ACC112 (cell line): ENCODE measurements at regions not wholly inside any gene's neighbourhood (a gene's known extent, or its start where the extent isn't known, plus 50 kb on each side); places are given as distances from the start of the nearest gene placed in this dataset.
"Not testable (repeated sequence)": the region's sequence is repeated elsewhere in the genome, so short reads cannot be mapped to it uniquely, and the experiment has no call there.

ENCODE experiments used
- H2AFZ ChIP-seq: fragments of 200-600 bp; sonication (generic); one replicate; pipeline ENCODE4 v1.6.0; 2017; ENCODE audit warnings: antibody characterized with exemption, low read length; ENCODE audit not compliant: unreplicated experiment
- H3K27ac ChIP-seq: fragments of 200-600 bp; sonication (generic); 2 replicates; pipeline ENCODE4 v1.5.1; 2014; ENCODE audit warnings: low read depth, mild to moderate bottlenecking, antibody characterized with exemption, low read length, moderate library complexity
- H3K27me3 ChIP-seq: fragments of 200-600 bp; sonication (generic); 2 replicates; pipeline ENCODE4 v1.6.1; 2014; ENCODE audit warnings: mild to moderate bottlenecking, antibody characterized with exemption, low read length, moderate library complexity, mixed read lengths; ENCODE audit not compliant: insufficient read depth
- H3K36me3 ChIP-seq: fragments of 200-600 bp; sonication (generic); 2 replicates; pipeline ENCODE4 v1.6.1; 2016; ENCODE audit warnings: mild to moderate bottlenecking, antibody characterized with exemption, low read length, moderate library complexity, mixed read lengths; ENCODE audit not compliant: insufficient read depth
- H3K4me1 ChIP-seq: fragments of 200-600 bp; sonication (generic); one replicate; pipeline ENCODE4 v1.6.1; 2016; ENCODE audit warnings: low read length, mixed read lengths; ENCODE audit not compliant: insufficient read depth, unreplicated experiment, control insufficient read depth
- H3K4me3 ChIP-seq: fragments of 200-600 bp; sonication (generic); 2 replicates; pipeline ENCODE4 v1.5.1; 2014; ENCODE audit warnings: mild to moderate bottlenecking, low read depth, low read length
- H3K79me2 ChIP-seq: fragments of 200-600 bp; sonication (generic); one replicate; pipeline ENCODE4 v1.6.0; 2016; ENCODE audit warnings: low read length; ENCODE audit not compliant: control insufficient read depth, unreplicated experiment, insufficient read depth

DNA sequence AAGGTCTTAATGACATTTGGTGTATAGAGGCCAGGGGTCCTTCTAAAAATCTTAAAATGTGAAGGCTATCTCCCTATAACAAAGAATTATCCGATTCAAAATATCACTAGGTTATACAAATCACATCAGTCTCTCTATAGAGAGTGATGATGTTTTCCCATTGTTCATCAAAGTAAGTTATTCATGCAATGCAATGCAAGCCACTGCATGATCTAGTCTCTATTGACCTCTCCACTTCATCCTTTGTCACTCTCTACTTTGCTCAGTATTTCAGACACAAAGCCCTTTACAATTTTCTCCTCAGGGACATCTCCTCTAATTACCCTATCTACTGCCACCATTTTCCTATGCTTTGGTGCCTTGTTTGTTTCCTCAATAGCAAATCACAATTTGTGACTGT is 628.0 kb downstream of the HTR1B start:
- no peaks in the 10 kb centered on the region for H3K79me2 ChIP-seq
- H3K4me3 ChIP-seq: no peak overlapping the region
- no peak overlapping the region for H2AFZ ChIP-seq
- no peaks in the 10 kb centered on the region for H3K36me3 ChIP-seq
- no peak overlapping the region for H3K27ac ChIP-seq
- no peaks in the 10 kb centered on the region for H3K4me1 ChIP-seq
- H3K27me3 ChIP-seq: no peaks in the 10 kb centered on the region

- no peaks in the 10 kb centered on the region for H3K4me1 ChIP-seq
- no peaks in the 10 kb centered on the region for H3K27me3 ChIP-seq
- H3K27ac ChIP-seq: no peak overlapping the region
- H3K79me2 ChIP-seq: no peaks in the 10 kb centered on the region
- H3K4me3 ChIP-seq: no peak overlapping the region
- no peak overlapping the region for H2AFZ ChIP-seq
- no peaks in the 10 kb centered on the region for H3K36me3 ChIP-seq
Observed at GRCh38 chr6:76834399-76834798, 628.9 kb downstream of the HTR1B start.

DNA sequence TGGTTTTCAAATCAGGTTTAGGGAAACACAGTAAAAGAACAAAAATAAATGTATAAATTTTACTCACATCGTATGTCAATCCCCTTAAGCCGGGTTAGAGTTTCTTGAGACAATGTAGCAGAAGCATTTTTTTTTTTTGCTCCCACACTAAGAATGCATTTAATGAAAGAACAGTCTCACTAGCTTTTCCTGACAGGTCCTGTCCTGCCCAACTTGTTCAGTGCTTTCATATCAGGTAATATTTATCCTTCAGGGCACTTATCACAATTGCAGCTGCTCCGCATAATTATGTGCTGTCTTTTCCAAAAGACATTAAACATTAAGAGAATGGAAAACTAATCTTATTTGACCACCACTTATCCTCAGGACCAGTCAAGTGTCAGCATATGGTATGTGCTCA is 632.0 kb downstream of the HTR1B start:
- H3K79me2 ChIP-seq: no peaks in the 10 kb centered on the region
- H3K27me3 ChIP-seq: no peaks in the 10 kb centered on the region
- H2AFZ ChIP-seq: no peak overlapping the region
- no peak overlapping the region for H3K27ac ChIP-seq
- H3K36me3 ChIP-seq: no peaks in the 10 kb centered on the region
- no peaks in the 10 kb centered on the region for H3K4me1 ChIP-seq
- H3K4me3 ChIP-seq: no peak overlapping the region

- not testable (repeated sequence) for H3K27me3 ChIP-seq, H3K36me3 ChIP-seq, H3K79me2 ChIP-seq, H3K4me1 ChIP-seq, H3K27ac ChIP-seq, H2AFZ ChIP-seq, H3K4me3 ChIP-seq
Observed at GRCh38 chr6:76823578-76823977, 639.7 kb downstream of the HTR1B start.

DNA sequence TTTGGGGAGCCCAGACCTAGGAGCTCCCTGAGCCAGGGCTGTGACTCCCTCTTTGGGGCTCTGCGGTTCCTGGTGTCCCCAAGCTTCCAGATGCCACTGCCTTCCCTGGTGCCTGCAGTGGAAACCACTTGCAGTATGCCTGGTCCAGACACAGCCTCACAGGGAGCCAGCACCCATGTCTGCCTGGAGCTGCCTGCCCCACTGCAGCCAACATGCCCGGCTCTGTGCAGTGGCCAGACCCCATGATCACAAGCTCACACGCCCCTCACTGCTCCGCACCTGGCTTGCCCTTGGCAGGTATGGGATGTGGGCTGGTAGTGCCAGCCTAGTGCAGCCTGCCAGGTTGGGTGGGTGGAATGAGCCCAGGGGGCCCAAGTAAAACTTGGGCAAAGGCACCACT is 644.8 kb downstream of the HTR1B start:
- Histone ChIP-seq H3K27ac (no peak overlapping the region), H3K79me2 (no peaks in the 10 kb centered on the region), H3K4me3 (no peak overlapping the region), H3K27me3 (no peaks in the 10 kb centered on the region), H3K4me1 (no peaks in the 10 kb centered on the region), H2AFZ (no peak overlapping the region), H3K36me3 (no peaks in the 10 kb centered on the region)

GRCh38 chr6:76817429-76817828 is 645.9 kb downstream of the HTR1B start:
- H2AFZ ChIP-seq: no peak overlapping the region
- H3K79me2 ChIP-seq: no peaks in the 10 kb centered on the region
- no peaks in the 10 kb centered on the region for H3K27me3 ChIP-seq
- no peaks in the 10 kb centered on the region for H3K36me3 ChIP-seq
- no peak overlapping the region for H3K4me3 ChIP-seq
- no peak overlapping the region for H3K27ac ChIP-seq
- H3K4me1 ChIP-seq: no peaks in the 10 kb centered on the region

GRCh38 chr6:76814496-76815458 is 648.5 kb downstream of the HTR1B start:
- H3K36me3 ChIP-seq: no peaks in the 10 kb centered on the region
- no peaks in the 10 kb centered on the region for H3K79me2 ChIP-seq
- peak overlapping the region; percentile 22 for H2AFZ ChIP-seq
- no peak overlapping the region for H3K4me3 ChIP-seq
- H3K4me1 ChIP-seq: no peaks in the 10 kb centered on the region
- no peaks in the 10 kb centered on the region for H3K27me3 ChIP-seq
- H3K27ac ChIP-seq: no peak overlapping the region

- Histone ChIP-seq H3K79me2 (no peaks in the 10 kb centered on the region), H3K4me3 (no peak overlapping the region), H3K4me1 (no peaks in the 10 kb centered on the region), H3K36me3 (no peaks in the 10 kb centered on the region), H2AFZ (no peak overlapping the region), H3K27me3 (no peaks in the 10 kb centered on the region), H3K27ac (no peak overlapping the region)
Observed at GRCh38 chr6:76810286-76810685, 653.0 kb downstream of the HTR1B start.

DNA sequence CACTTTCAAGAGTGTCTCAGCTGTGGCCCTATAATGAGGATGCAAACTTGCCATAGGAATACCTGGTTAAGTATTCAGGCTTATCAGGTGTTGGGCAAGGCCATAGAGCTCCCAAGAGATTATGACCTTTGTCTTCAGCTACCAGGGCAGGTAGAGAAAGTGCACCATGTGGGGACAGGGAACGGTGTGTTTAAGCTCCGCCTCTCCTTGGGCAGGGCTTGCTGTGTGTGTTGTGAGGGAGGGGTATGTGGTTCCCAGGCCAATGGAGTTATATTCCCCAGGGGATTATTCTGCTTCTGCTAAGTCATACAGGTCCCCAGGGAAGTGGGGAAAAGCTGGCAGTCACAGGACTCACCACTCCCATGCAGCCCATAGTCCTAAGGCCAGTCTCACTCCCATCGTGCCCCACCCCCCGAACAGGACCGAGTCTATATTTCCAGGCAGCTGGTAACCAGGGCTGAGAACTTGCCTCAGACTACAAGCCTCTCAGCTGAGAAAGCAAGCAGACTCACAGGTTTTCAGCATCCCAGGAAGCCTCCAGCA is 660.2 kb downstream of the HTR1B start:
- H3K79me2 ChIP-seq: no peaks in the 10 kb centered on the region
- no peaks in the 10 kb centered on the region for H3K27me3 ChIP-seq
- no peak overlapping the region for H2AFZ ChIP-seq
- no peak overlapping the region for H3K4me3 ChIP-seq
- no peak overlapping the region for H3K27ac ChIP-seq
- no peaks in the 10 kb centered on the region for H3K36me3 ChIP-seq
- no peaks in the 10 kb centered on the region for H3K4me1 ChIP-seq

DNA sequence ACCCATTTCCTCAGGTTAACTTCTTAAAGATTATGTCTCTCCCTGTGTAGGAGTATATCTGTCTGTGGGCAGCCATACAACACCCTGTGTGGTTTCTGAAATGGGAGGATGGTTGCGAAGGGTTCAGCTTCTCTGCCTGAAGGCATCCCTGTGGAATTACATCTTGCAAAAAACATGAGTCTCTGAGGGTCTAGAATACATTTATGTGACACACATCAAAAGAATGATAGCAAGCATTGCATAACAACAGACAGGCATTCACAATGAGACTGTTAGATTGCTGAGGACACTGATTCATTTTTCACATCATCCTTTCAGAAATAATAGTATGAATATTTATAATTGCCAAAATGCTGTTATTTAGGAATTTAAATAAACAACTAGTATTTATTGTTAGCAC is 670.9 kb downstream of the HTR1B start:
- Histone ChIP-seq H3K27me3 (no peaks in the 10 kb centered on the region), H3K36me3 (no peaks in the 10 kb centered on the region), H3K27ac (no peak overlapping the region), H3K4me1 (peaks cover 3% of the 10 kb centered on the region), H2AFZ (no peak overlapping the region), H3K79me2 (no peaks in the 10 kb centered on the region), H3K4me3 (no peak overlapping the region)

- no peaks in the 10 kb centered on the region for H3K79me2 ChIP-seq
- no peak overlapping the region for H3K27ac ChIP-seq
- H3K4me1 ChIP-seq: peaks cover 3% of the 10 kb centered on the region
- no peaks in the 10 kb centered on the region for H3K27me3 ChIP-seq
- H3K4me3 ChIP-seq: no peak overlapping the region
- H2AFZ ChIP-seq: no peak overlapping the region
- H3K36me3 ChIP-seq: no peaks in the 10 kb centered on the region
Observed at GRCh38 chr6:76790881-76791280, 672.4 kb downstream of the HTR1B start.
